ENCODE measurements at regions not wholly inside any gene's neighbourhood (a gene's known extent, or its start where the extent isn't known, plus 50 kb on each side); places are given as distances from the start of the nearest gene placed in this dataset.

DNA sequence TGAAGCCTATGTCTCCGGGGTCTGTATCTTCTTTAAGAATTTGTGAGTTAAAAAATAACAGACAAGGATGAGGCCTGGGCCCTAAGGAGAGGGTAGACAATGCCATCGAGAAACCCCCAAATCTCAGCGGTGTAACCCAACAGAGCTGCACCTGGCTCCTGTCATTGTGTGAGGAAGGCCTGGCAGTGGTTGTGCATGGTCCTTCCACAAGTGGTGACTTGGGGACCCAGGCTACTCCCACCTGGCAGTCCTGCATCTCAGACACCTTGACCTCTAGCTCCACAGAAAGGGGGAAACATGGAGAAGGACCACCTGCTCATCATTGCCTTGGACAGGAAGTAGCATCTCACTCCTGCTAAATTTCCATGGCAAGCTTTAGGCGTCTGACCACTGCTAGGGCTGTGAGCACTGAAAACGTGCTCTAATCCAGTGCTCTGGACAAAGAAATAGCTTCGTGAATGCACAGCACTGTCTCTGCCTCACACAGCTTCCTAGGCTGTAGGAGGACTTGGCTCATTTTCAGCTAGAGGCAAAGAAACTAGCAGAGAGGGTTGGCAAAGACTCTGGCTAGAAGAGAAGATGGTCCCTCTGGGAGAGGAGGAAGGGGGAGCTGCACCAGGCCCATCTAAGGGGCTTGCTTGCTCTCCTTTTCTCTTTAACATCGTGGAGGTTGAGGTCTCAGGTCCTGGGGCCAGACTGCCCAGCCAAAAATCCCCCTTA lies 273.9 kb upstream of the ZMIZ1 start:
- DNase-seq = no peak

DNA sequence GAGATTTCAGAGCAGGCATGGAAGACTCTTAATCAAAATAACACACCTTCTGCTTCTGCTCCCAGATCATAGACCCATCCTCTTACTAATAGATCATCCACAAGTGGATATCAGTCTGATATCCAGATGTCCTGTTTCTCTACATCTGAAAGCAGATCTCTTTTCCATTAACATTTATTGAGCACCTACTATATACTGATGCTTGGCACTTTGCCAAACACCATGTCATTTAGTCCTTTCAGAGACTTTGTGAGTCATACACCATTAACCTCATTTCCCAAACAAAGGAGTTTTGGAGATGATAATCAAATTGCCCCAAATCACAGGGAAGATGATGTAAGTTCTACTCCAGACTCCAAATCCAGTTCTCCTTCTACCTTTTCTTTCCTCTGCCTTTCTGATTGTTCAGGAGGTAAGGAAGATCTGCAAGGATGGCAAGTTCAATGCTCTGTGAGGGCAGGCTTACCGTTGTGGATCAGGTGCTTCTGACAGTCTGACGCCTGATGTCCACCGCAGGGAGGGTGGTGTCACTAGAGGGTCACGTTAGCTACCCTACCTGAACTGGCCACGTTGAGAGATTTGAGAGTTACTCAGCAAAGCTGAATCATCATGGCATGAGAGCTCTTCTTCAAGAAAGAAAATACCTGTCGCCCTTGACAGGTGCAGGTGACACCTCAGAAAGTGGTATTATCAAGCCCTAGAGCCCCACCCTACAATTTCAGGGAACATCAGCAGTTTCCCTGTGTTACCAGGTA lies 269.6 kb upstream of the ZMIZ1 start:
- no peak for DNase-seq

DNA sequence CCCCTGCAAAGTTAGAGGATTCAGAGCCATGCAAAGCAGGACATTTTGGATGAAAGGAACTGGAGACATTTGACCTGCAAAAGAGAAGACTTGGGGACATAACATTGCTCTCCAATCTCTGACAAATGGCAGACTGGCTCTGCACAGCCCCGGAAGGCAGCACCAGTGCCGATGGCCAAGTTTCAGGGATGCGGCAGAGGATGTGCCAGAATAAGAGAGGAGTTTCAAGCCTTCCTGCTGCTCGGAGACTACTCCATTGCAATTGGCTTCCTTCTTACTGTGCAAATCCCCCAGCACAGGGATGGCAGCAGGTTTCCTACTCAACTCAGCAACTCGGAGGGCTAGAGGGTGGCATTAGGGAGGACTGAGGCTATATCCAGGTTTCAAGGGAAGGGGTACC lies 268.8 kb upstream of the ZMIZ1 start:
- DNase-seq = no peak

DNA sequence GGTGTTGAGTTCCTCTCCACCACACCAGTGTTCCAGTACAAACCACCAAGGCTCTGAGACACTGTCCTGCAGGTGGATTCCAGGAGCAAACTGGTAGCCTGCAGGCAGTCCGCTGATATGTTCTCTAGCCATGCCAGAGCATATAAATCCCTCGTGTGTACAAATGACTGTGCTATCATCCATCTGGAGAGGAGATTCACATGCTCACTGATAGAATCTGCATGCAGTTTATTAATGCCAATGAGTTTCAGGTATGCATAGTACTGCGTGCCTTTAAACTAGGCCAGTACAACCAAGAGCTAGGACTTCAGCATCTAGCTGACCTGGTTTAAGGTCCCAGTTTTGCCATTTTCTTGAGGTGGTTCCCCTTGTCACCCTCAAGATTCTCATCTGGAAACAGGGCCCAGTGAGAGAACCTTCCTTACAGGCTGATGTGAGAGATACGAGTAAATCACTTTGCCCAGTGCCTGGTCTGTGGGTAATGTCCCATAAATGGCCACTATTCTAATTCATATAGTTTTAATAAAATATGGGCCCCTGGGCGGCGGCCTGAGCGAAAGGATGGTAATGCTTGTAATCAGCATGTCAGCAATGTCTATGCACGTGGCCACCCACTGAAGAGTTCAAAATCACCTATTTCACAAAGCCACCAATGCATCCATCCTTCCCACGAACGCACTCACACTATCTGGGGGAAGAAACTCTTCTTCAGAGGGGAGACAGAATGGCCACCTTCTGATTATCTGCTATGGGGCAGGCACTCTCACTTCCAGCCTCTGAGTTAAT lies 268.0 kb upstream of the ZMIZ1 start:
- DNase-seq = no peak

DNA sequence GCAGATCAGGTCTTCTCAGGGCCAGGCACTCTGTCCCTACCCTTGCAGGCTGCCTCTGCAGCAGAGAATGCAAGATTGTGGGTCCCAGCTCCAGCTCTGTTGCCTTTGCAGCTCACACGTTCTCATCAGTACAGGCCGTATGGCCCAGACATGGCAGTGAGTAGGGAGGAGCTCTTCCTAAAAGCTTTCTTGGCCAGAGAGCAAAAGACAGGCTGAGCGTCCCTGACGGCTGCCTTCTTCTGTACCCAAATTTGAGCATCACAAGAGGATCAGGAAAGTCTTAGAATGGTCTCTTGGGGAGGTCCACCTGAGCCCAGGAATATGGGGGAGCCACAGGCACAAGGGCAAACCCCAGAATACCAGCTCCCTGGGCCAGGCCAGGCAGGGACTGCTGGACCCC lies 266.3 kb upstream of the ZMIZ1 start:
- no peak for DNase-seq

DNA sequence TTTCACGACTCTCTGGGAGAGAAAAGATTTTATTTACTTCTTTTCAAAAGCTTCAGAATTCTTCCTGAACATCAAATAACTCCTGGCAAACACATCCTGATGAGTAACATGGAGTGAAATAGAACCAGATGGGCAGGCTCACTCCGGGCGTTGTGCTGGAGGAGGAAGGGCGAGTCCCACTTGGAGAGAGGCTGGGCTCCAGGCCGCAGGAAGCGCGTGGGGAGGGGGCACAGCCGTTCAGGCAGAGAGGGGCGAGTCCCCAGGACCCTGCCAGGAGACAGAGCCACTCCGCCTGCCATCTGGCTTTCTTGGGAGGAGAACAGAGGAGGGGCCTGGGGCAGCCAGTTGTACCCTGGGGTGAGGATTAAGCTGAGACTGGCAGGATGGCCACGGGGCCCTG lies 265.9 kb upstream of the ZMIZ1 start:
- DNase-seq = no peak

DNA sequence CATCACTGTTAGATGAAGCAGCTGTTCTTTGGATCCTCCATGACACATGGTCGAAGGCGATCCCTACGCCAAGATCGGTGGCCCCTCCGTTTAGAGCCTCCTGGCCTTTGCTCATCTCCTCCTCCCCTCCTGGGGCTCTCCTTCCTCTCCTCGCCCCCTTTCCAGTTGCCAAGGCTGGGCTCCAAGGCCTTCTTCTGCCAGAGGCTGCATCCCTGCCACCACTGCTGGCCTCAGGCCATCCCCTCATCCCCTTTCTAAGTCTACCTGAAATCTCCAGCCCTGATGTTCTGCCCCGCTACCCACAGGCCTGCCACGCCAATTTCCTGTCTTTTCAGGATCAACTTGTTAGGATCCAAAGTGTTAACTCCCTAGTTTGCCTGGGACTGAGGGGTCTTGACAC lies 265.1 kb upstream of the ZMIZ1 start:
- no peak for DNase-seq

DNA sequence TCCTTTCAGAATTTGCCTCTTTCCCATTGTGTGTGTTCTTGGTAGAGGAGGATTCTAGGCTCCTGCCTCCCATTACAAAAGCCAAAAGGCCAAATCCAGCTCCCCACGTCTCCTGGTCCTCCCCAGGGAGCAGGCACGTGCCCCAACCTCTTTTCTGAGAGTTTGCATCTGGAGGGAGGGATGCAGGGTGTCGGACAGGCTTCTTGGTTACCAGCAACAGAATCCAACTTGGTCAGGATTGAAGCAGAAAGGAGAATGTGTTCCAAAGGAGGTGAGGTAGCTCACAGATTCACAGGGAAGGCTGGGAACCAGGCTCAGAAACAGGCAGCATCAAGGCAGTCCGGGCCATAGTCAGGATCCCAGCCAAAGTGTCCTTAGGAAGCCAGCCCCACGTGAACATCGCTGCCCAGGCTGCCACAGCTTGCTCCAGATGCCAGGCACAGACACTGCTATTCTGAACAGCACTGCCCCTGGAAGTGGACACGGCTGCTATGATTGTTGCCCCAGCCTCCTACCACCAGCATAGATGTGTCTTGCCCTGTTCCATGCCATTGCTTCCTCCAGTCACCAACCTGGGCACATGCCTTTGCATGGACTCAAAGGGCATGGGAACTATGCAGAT lies 264.2 kb upstream of the ZMIZ1 start:
- DNase-seq = no peak

DNA sequence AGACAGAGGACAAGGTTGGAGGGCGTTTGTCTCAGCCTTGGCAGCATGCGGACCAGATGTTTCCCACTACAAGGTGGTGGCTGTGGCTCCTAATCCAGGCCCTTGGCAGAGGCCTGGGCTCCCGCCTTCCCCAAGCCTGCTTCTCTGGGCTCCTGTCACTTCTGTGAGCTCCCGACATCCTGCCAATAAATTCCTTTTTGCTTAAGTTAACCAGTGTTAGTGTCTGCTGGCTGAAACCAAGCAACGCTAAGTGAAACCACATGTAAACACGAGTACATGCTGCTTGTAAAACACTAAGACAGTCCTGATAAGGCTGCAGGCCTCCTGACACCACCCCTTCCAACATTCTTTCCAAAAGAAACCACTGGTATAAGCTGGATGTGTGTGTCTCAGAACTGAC lies 263.6 kb upstream of the ZMIZ1 start:
- no peak for DNase-seq

DNA sequence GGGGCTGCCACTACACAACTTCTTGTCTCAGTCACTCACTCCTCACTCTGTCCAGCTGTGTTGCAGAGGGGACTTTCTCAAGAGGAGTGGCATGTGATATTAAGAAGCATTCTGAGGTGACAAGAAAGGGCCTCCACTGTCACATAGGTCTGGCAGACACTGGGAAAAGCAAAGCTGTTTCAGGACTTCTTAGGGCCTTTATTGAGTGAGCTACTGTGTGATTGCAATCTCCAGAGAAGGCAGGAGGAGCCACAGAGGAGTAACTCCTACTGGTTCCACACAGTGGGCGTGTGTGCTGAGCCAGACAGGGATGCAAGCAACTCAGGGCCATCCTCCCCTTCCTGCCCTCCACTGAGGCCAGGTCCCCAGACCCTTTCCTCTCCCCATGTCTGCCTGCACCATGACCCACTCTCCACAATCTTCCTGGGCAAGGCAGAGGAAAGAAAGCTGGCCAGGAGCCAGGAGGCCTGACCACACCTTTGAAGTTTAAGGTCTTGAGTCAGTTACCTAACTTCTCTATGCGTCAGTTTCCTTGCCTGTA lies 262.0 kb upstream of the ZMIZ1 start:
- no peak for DNase-seq

DNA sequence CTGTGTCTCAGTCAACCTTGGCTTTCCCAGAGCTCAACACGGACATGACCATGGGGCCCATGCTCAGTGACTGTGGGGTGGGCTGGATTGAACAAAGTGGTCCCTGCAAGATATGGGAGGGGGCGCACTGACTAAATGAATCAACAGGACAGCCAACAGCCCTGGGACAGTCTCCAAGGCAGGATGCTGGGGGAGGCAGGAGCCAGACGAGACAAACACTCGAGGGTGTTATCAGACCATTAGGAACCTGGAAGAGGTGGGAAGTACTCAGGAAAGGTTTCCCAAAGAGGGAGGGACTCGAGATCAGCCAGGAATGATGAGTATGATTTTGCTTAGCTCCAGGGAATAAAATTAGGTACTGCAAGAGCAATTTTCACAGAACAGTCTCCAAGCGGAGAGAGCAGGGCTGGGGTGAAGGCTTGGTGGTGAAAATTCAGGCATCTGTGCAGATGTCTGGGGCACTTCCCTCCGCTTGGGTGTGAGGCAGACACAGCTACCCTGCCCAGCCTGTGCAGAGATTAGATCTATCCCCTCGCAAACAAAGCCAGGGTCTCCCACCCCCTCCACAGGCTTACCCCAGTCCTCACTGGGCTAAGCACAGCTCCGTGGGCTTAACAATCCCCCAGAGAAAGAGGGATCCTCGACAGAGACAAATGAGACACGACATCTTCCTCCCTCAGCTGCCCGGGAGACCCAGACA lies 261.1 kb upstream of the ZMIZ1 start:
- DNase-seq = no peak

DNA sequence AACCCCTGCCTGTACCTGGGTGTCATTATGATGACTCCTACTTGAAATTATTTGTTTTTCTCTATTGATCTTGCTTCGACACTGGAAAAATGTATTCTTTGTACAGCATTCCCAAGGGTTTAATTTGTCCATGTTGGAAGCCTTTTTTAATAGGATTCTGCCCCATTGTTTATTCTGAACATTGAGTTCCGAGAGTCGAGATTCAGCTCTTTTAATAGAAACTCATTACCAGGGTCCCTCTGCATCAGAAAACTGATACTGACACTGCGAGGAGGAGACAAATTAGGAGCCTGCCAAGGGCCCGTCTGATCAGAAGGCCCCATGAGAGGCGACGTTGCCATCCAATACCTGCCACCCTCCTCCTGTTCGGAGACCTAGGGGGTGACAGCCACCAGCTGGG lies 260.5 kb upstream of the ZMIZ1 start:
- DNase-seq = no peak

DNA sequence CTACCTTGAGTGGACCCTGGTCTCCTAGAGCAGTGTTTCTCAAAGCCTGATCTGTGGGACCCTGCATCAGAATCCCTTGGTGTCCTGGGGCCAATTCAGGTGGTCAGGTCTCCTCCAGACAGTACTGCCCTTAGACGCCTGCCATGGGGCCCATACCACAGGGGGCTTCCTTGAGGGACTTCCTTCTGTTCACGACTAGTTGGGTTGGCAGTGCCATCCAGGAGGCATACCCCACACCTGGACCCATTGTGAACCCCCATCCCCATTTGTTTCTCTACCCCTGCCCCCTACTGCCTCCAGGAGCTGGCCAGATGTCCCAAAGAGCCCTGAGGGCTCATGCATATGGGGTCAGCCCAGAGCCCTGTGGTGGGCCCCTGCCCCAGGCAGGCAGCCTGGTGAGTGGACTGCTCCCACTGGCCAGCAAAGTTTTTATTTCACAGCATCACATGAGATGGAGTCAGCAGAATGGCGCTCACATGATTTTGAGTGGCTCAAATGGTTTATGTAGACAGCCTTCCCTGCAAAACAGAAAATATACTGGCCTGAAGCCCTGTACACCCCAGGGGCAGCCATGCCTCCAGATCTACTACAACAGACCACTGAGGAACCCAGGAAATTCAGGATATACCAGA lies 259.9 kb upstream of the ZMIZ1 start:
- no peak for DNase-seq

DNA sequence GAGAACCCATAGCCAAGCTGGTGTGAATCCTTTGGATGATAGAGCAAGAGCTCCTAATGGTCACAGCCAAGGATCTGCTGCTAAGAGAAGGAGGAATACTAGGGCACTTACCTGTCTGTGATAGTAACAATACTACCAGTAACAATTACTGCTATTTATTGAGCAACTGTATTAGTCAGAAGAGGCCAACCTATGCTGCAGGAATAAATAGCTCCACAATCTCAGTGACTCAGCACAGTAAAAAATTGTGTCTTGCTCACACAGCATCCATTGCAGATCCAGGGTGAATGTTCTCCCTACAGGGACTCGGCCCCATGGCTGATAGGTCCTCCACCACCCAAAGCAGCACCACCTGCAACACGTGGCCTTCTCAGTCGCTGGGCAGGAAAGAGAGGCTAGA lies 257.6 kb upstream of the ZMIZ1 start:
- DNase-seq = no peak

DNA sequence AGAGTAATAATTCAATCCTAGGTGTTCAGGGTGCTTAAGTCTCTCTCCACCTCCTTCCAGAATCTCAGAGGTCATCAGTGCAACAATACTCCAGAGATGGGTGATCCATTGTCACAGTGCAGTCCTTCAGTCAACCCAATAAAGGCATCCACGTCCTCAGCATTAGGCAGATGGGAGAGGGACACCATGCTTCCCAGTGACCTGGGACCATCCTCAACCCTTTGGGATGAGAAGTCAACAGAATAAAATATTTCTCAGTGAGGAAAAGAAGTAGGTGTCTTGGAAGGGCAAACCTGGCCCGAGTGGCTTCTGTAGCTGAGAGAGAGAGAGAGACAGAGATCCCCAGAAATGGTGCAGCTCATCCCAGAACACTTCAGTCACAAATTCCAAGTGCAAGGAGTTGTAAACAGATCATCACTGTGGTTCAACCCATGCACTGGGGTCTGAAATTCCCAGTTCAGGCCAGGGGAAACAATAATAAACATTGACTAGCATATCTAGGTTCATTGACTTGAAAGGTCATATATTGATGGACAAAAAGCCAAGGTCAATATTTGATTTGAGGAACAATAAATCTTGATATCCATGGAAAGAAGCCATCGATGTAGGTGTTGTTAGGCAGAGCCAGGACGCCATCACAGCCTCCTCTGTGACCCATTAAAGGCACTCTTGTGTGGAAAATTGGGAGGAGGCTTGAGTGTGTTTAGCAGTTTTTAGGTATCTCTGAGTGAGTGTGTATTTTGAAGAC lies 256.0 kb upstream of the ZMIZ1 start:
- DNase-seq = no peak

DNA sequence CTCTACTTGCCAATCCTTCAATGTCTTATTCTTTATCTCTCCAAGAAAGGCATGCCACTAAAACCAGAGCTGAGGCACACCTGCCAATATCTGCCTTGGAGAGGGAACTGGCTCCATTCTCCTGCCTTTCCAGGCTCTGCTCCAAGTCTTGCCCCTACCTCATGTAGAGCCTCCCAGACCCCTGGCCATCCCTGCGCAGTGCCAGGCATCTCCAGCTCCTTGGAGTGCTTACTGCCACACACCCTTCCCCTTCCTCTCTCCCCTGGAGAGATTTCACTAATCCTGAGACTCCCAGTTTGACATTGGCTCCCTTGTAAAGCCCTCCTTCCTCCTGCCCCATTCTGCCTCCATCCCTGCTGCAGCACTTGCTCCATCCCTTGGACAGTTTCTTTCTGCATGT lies 255.2 kb upstream of the ZMIZ1 start:
- DNase-seq = no peak

DNA sequence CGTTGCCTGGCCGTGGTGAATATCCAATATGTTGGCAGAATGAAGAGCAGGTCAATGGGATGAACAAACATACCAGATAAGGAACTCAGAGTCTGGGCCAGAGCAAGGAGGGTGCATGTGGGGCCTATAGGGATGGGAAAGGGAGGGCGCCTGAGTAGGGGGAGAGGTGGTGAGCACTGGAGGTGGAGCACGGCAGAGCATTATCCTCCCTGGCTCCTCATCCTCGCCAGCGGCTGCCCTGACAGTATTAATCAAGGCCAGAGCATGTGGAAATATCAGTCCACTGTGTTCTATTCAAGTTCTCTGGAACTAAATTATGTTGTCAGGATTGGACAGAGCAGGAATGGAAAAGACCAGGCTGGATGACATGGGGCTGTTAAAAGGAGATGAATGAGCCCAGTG lies 254.8 kb upstream of the ZMIZ1 start:
- no peak for DNase-seq

DNA sequence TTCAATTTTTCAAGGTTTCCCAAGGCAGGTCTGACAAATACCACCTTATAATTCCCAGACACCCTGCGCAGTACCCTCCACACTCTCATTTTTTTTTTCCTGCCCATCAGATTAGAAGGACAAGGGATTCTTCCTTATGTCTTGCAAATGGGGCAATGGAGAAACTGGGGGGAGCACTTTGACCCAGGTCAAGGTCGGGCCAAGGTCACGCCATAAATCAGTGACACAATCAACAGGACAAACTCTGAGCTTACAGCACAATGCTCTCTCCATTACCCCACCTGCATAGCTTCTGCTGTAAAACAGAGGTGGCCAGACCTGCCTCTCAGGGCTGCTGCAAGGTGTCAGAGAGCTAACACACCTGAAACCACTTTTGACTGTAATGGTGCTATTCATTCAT lies 254.4 kb upstream of the ZMIZ1 start:
- no peak for DNase-seq

DNA sequence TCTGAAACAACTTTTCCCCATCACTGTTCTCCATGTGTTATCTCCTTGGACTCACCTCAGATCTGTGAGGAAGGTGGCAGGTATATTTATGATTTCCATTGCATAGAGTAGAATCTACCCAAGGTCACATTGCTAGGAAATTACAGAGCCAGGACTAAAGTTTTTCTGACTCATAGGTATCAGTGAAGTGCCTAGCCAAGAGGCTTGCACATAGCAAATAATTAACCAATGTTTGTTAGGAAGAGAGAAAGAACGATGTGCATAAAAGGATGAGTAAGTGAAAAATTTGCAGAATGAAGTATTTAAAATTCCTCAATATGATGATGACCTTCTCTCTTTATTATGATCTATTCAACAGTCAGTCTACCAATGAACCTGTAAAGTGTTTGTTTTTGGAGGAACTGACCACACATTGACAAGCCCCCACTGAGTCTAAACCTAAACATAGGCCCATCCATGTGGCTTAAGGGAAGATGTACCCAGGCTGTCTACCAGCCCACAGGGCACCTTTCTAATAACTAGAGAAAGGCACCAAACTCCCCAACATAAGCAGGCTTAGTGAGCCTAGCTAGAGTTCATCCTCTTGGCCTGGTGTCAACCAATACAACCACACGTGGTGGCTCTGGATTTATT lies 252.9 kb upstream of the ZMIZ1 start:
- DNase-seq = no peak

DNA sequence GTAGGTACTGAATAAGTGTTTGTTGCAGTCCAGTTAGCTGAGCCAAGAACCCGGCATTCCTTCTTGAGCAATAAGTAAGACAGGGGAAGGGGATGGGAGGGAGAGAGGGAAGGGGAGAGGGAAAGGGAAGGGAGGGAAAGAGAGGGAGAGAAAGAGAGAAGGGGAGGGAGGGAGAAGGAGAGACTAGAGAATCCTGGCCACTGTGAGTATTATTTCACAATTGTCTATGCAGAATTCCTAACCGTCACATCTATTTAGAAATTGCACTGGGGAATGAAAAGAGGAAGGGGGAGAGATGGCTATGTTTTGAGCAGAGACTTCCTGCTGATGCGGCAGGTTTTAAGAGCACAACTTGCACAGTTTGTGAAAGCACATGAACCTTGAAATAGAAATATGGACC lies 251.4 kb upstream of the ZMIZ1 start:
- DNase-seq = no peak

DNA sequence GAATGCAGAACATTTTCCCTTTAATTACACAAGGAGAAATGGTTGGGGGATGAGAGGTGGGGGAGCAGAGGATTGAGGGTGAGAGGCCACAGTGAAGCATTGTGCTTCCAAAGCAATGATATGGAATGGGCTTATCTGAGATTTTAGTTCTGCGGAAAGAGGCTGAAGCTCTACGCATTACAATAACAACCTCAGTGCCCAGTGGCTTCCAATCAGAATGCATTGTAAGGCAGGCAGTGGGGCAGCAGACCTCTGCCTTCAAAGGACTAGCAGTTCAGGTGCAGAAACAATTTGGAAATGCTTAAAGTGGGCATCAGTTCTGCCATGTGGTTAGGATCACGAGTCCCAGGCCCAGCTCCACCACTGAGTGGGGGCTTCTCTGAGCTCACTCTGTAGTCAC lies 251.0 kb upstream of the ZMIZ1 start:
- no peak for DNase-seq

Data from SIG-M5 (cell line).